Psoas muscle (tissue), 7 donors: ENCODE measurements at regions not wholly inside any gene's neighbourhood (a gene's known extent, or its start where the extent isn't known, plus 50 kb on each side); places are given as distances from the start of the nearest gene placed in this dataset.

Experiments used
- ATAC-seq, 4 donors: fragments of 200-7000 bp; cut with Tn5 transposase; one replicate each; pipeline ENCODE4 v1.9.1; 2020; ENCODE audit warnings: moderate library complexity in 3 of 4, mild to moderate bottlenecking in 2 of 4
- DNase-seq, 2 donors: peaks; one replicate each; pipeline ENCODE4 v3.0.0-alpha.2; 2020
- H3K27ac ChIP-seq: fragments of 200-600 bp; one replicate; pipeline ENCODE4 v1.8.0; 2022
- H3K27me3 ChIP-seq, 3 donors: fragments of 200-600 bp in 1 of 3; one replicate each; pipeline versions ENCODE4 v1.6.1 to v1.8.0; 2013 to 2022; ENCODE audit warnings: low read length in 2 of 3, mild to moderate bottlenecking in 2 of 3, moderate library complexity in 1 of 3; ENCODE audit not compliant: insufficient read depth in 3 of 3
- H3K36me3 ChIP-seq, 2 donors: fragments of 200-600 bp in 1 of 2; one replicate each; pipeline versions ENCODE4 v1.6.1 to v1.8.0; 2013 to 2022; ENCODE audit warnings: low read depth in 1 of 2, mild to moderate bottlenecking in 1 of 2, moderate library complexity in 1 of 2; ENCODE audit not compliant: insufficient read depth in 1 of 2
- H3K4me1 ChIP-seq: fragments of 200-600 bp; one replicate; pipeline ENCODE4 v1.8.0; 2022
- H3K4me3 ChIP-seq: fragments of 200-600 bp; one replicate; pipeline ENCODE4 v1.8.0; 2022; ENCODE audit warnings: mild to moderate bottlenecking
- H3K9me3 ChIP-seq: fragments of 200-600 bp; one replicate; pipeline ENCODE4 v1.8.0; 2022
- CTCF ChIP-seq: fragments of 200-600 bp; IDR thresholded peaks from one replicate; pipeline ENCODE4 v1.8.0; 2022; ENCODE audit warnings: antibody characterized with exemption
- WGBS, 3 donors: extraction: QIAGEN DNeasy Blood & Tissue Kit; methylation state at CpG; one replicate each; pipeline versions ENCODE4 v1.1.6 to v1.1.7; 2013; 5-methylcytosine and 5-hydroxymethylcytosine counted together
- intact Hi-C, 2 donors: fragments of 100-400 bp; cut with DNase I; formaldehyde crosslinking; loops; one replicate each; pipeline versions ENCODE4 v1.11.0 to v1.14.2; 2022
- donor health status: healthy with polysubstance abuse.
- donor health status: DM: no; HTN: no; CAD: no; lungs with moderate emphysema.
- donor health status: Bipolar disorder and iron deficiency.
- donor health status: healthy.
- donor health status: DM: yes; HTN: yes; CAD: no.
- donor health status: DM: no; HTN: no; CAD: no.
- donor health status: DM: yes; HTN: yes; CAD: no.

- Histone ChIP-seq H3K9me3 (no peaks in the 10 kb centered on the region), H3K27ac (no peak overlapping the region), H3K36me3 (no peaks in the 10 kb centered on the region), H3K4me1 (no peaks in the 10 kb centered on the region), H3K4me3 (no peak overlapping the region), H3K27me3 (no peaks in the 10 kb centered on the region)
- 63 to 69% (median 65%) methylated on average over 5 of the region's 5 CpGs for WGBS, 3 donors
- ATAC-seq (no peak), DNase-seq (no peak)
- intact Hi-C loops = no loop called here
- no peak for TF ChIP-seq CTCF
Observed at GRCh38 chr1:56057466-56058405, 521.6 kb downstream of the PLPP3 start.

GRCh38 chr1:56056438-56057287, 522.7 kb downstream of the PLPP3 start:
- Histone ChIP-seq H3K4me3 (no peak overlapping the region), H3K4me1 (no peaks in the 10 kb centered on the region), H3K36me3 (no peaks in the 10 kb centered on the region), H3K27me3 (no peaks in the 10 kb centered on the region), H3K9me3 (no peaks in the 10 kb centered on the region), H3K27ac (no peak overlapping the region)
- ATAC-seq = peak in 1 of 4 donors; percentile 50
- no peak for TF ChIP-seq CTCF
- 59 to 73% (median 68%) methylated on average over 9 of the region's 9 CpGs for WGBS, 3 donors
- DNase-seq = no peak
- intact Hi-C loops = no loop called here

GRCh38 chr1:56054959-56055358, 524.4 kb downstream of the PLPP3 start:
- H3K27ac ChIP-seq = no peak overlapping the region
- no peak for TF ChIP-seq CTCF
- no peak for DNase-seq
- no peaks in the 10 kb centered on the region for H3K27me3 ChIP-seq
- ATAC-seq = no peak
- intact Hi-C loops = no loop called here
- H3K9me3 ChIP-seq = no peaks in the 10 kb centered on the region
- no peaks in the 10 kb centered on the region for H3K4me1 ChIP-seq
- no peaks in the 10 kb centered on the region for H3K36me3 ChIP-seq
- H3K4me3 ChIP-seq = no peak overlapping the region

- no peak overlapping the region for H3K27ac ChIP-seq
- intact Hi-C loops = no loop called here
- no peak for DNase-seq
- H3K4me3 ChIP-seq = no peak overlapping the region
- 67 to 88% (median 79%) methylated on average over 2 of the region's 2 CpGs for WGBS, 3 donors
- H3K9me3 ChIP-seq = no peaks in the 10 kb centered on the region
- TF ChIP-seq CTCF = no peak
- H3K36me3 ChIP-seq = no peaks in the 10 kb centered on the region
- no peaks in the 10 kb centered on the region for H3K27me3 ChIP-seq
- no peaks in the 10 kb centered on the region for H3K4me1 ChIP-seq
- no peak for ATAC-seq
Observed at GRCh38 chr1:56052041-56052440, 527.3 kb downstream of the PLPP3 start.
